ENCODE measurements at regions not wholly inside any gene's neighbourhood (a gene's known extent, or its start where the extent isn't known, plus 50 kb on each side); places are given as distances from the start of the nearest gene placed in this dataset.
"Not testable (repeated sequence)": the region's sequence is repeated elsewhere in the genome, so short reads cannot be mapped to it uniquely, and the experiment has no call there.

GRCh38 chr6:117761610-117762009 is 86.3 kb downstream of the NUS1 start:
- DNase-seq = no peak

DNA sequence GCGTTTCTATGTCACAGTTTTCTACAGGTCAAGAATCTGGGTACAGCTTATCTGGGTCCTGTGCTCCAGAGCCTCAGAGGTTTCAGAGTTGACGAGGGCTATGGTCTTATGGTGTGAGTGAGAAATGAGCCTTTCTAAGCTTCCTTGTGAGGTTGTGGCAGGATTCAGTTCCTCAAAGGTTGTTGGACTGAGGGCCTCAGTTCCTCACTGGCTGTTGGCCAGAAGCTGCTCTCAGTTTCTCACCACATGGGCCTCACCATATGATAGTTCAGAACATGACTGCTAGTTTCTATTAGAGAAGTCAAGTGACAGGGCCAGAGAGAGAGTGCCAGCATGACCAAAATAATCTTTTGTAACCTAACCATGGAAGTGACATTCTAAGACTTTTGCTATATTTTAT is 96.1 kb downstream of the NUS1 start:
- no peak for DNase-seq

- DNase-seq = no peak
Observed at GRCh38 chr6:117776441-117776840, 101.2 kb downstream of the NUS1 start.

- DNase-seq = no peak
Observed at GRCh38 chr6:117781550-117781949, 106.3 kb downstream of the NUS1 start.

GRCh38 chr6:117783279-117783678 is 108.0 kb downstream of the NUS1 start:
- DNase-seq = no peak

DNA sequence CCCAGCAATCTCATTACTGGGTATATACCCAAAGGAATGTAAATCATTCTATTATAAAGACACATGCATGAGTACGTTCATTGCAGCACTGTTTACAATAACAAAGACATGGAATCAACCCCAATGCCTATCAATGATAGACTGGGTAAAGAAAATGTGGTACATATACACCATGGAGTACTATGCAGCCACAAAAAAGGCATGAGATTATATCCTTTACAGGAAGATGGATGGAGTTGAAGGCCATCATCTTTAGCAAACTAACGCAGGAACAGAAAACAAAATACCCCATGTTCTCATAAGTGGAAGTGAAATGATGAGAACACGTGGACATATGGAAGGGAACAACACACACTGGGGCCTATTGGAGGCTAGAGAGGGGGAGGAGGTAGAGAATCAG is 115.7 kb downstream of the NUS1 start:
- DNase-seq = no peak

DNA sequence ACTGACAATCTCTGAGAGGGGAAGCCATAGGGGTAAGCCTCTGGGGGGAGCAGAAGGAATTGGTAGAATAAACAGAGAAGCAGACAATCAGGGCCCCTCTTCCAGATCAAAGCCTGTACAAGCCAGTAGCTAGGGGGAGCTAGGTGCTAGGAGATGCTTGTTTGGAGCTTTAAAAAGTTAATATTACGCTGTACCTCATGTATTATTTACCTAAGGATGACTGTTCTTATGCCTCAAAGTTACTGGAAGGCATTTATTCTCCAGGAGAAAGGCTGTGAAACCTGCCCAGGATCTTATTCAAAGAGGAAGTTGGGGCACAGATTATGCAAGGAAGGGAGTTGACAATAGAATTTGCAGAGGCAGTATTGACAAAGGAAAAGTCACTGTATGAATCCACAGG is 111.8 kb upstream of the SLC35F1 start:
- no peak for DNase-seq

DNA sequence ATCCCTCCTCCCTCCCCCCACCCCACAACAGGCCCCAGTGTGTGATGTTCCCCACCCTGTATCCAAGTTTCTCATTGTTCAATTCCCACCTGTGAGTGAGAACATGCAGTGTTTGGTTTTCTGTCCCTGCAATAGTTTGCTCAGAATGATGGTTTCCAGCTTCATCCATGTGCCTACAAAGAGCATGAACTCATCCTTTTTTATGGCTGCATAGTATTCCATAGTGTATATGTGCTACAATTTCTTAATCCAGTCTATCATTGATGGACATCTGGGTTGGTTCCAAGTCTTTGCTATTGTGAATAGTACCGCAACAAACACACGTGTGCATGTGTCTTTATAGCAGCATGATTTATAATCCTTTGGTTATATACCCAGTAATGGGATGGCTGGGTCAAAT is 108.2 kb upstream of the SLC35F1 start:
- not testable (repeated sequence) for DNase-seq

DNA sequence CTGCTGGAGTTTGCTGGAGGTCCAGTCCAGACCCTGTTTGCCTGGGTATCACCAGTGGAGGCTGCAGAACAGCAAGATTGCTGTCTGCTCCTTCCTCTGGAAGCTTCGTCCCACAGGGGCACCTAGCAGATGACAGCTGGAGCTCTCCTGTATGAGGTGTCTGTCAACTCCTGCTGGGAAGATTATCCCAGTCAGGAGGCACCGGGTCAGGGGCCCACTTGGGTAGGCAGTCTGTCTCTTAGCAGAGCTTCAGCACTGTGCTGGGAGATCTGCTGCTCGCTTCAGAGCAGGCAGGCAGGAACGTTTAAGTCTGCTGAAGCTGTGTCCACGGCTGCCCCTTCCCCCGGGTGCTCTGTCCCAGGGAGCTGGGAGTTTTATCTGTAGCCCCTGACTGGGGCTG is 96.8 kb upstream of the SLC35F1 start:
- DNase-seq = no peak

GRCh38 chr6:117817499-117817898 is 89.6 kb upstream of the SLC35F1 start:
- DNase-seq = no peak

DNA sequence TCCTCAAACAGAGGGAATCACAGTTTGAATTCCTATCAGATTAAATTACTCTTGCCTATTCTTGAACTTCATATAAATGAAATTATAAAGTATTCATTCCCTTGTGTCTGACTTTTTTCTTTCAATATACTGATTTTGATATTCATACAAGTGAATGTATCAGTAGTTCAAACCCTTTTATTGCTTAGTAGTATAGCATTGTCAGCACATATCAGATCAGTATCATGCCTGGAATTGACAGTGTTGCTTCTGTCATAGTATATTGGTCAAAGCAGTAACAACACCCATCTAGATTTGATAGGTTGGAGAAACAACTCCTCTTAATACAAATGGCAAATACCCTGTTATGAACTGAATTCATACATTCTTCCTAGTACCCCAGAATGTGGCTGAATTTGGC is 89.1 kb upstream of the SLC35F1 start:
- DNase-seq = no peak

DNA sequence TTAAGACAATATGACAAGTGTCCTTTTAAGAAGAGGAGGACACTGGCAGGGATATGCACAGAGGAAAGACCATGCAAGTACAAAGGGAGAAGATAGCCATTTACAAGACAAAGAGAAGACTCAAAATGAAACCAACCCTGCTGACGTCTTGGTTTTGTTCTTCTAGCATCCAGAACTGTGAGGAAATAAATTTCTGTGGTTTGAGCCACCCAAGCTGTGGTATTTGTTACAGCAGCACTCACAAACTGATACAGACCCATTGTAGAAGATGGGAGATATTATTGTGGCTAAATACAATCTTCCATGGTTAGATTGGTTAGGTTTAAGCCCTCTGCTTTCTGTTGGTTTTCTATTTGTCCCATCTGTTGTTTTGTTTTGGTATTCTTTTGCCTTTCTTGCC is 88.6 kb upstream of the SLC35F1 start:
- no peak for DNase-seq

DNA sequence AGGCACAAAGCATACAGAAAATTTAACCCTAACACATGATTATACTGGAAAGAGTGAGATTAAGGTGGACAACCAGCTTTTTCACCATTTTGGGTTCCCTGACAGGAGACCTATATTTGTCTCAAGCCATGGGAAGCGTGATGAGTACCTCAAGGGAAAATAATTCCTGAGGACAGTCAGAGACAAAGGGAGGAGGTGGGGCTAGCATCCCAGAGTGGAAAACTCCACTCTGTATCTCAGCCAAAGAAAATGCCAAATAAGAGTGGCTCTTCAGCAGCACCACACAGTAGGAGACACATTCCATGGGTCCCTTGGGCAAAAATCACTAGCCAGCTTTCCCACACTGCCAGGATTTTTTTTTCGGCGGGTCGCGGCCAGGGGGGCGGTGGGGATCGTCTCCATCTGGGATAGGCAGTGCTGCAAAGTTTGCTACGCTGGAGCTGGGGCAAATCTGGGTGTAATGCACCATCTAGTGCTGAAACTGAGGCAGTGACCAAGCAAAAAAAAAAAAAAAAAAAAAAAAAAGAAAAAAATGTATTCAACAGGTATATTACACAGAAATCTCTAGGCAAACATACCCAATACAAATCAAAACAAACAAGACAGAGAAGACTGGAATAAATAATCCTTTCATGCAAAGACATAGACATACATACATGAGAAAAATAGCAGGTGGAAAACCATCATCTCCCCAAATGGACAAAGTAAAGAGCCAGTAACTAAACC is 77.3 kb upstream of the SLC35F1 start:
- peak; percentile 25 for DNase-seq

GRCh38 chr6:117837261-117837660 is 69.8 kb upstream of the SLC35F1 start:
- no peak for DNase-seq

DNA sequence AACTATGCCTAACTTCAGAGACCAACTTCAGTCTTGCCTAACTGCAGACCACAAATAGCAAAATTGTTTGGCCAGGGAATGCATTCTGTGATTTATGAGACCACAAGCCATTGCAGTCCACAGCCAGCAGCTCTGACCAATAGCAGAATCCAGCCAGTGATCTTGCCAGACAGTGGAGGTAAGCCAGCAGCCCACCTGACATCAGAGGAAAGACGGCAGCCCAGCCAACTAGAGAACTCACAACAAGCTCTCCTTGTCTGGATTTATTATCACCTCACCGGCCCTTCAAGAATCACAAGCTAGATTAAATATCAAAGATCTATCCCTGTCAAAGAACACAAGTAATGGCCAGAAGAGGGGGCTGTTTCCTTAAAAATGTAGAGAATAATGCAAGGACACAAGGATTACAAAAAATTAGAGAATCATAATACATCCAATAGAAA is 66.5 kb upstream of the SLC35F1 start:
- DNase-seq = peak; percentile 77

DNA sequence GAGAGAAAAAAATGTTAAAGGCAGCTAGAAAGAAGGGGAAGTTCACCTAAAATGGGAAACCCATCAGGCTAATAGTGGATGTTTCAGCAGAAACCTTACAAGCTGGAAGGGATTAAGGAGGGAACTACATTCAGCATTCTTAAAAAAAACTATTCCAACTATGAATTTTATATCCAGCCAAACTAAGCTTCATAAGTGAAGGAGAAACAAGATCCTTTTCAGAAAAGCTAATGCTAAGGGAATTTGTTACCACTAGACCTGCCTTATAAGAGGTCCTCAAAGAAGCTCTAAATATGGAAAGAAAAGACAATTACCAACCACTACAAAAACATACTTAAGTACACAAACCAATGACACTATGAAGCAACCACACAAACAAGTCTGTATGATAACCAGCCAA is 59.2 kb upstream of the SLC35F1 start:
- DNase-seq = no peak

DNA sequence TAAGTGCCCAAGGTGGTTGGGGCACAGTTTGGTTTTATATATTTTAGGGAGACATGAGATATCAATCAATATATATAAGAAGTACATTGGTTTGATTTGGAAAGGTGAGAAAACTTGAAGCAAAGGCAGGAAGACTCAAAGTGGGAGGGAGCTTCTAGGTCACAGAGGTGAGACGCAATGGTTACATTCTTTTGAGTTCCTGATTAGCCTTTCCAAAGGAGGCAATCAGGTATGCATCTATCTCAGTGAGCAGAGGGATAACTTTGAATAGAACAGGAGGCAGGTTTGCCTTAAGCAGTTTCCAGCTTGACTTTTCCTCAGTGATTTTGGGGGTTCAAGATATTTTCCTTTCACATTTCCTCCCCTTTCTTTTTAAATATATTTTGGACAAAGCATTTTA is 58.0 kb upstream of the SLC35F1 start:
- no peak for DNase-seq

Data from NCI-H1105 treated with DMSO at 0.1 percent for 48 hours (cell line).